ENCODE measurements at regions not wholly inside any gene's neighbourhood (a gene's known extent, or its start where the extent isn't known, plus 50 kb on each side); places are given as distances from the start of the nearest gene placed in this dataset.
A peak's percentile ranks its signal among the peaks of the same experiment; 100 is the strongest.

DNA sequence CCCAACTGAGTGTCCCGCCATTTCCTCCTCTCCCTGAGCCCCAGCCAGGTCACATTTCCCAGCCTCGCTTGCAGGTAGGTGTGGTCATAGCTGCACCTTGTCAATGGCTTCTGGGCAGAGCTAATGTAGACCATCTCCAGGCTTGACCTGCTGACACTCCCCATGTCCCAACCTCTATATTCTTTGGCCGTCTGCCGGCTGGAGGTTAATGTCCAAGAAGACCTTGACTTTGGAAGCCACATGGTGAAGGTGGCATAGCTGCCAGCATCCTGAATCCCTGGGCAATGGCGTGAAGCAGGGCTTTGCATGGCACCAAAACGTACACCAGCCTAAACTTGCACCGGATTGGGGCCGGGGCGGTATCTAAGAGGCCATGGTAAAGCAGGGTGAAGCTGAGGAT lies 88.3 kb downstream of the SPP2 start:
- DNase-seq, result no peak
- H3K4me1 ChIP-seq, result peaks cover 3 to 32% (median 11%) of the 10 kb centered on the region in 3 donors
- 89 to 94% methylated on average over 5 to 7 of the region's 9 CpGs for WGBS, 2 donors
- intact Hi-C loops (cut with DNase I), result loop anchor here (5.0 to 10.0 kb wide), 2 partner anchors 116 to 363 kb away; no protein-coding TSS in a partner anchor
- no peak overlapping the region for H3K4me3 ChIP-seq
- peaks cover 0 to 5% (median 0%) of the 10 kb centered on the region in 3 donors for H3K9me3 ChIP-seq
- peaks cover 0 to 20% (median 0%) of the 10 kb centered on the region in 4 donors for H3K27me3 ChIP-seq
- no peak overlapping the region for H3K27ac ChIP-seq
- H3K36me3 ChIP-seq, result no peaks in the 10 kb centered on the region
- TF ChIP-seq CTCF (IDR thresholded peaks at IDR 0.05), result no peak
- no peak for TF ChIP-seq POLR2A (IDR thresholded peaks at IDR 0.05)

- intact Hi-C loops (cut with DNase I), result loop anchor here (5.0 to 10.0 kb wide), 2 partner anchors 117 to 365 kb away; no protein-coding TSS in a partner anchor
- Histone ChIP-seq H3K36me3 (no peaks in the 10 kb centered on the region), H3K4me3 (no peak overlapping the region), H3K27me3 (peaks cover 0 to 22% (median 0%) of the 10 kb centered on the region in 4 donors), H3K4me1 (peaks cover 3 to 44% (median 11%) of the 10 kb centered on the region in 3 donors), H3K9me3 (peaks cover 0 to 5% (median 0%) of the 10 kb centered on the region in 3 donors), H3K27ac (peak overlapping the region in 2 of 4 donors; percentile 3 to 21)
- no peak for DNase-seq
- 42 to 53% methylated on average over 4 to 6 of the region's 6 CpGs for WGBS, 2 donors
- TF ChIP-seq CTCF (IDR thresholded peaks at IDR 0.05), result no peak
- no peak for TF ChIP-seq POLR2A (IDR thresholded peaks at IDR 0.05)
These were observed 87.0 kb downstream of the SPP2 start for GRCh38 chr2:234137400-234138014.

DNA sequence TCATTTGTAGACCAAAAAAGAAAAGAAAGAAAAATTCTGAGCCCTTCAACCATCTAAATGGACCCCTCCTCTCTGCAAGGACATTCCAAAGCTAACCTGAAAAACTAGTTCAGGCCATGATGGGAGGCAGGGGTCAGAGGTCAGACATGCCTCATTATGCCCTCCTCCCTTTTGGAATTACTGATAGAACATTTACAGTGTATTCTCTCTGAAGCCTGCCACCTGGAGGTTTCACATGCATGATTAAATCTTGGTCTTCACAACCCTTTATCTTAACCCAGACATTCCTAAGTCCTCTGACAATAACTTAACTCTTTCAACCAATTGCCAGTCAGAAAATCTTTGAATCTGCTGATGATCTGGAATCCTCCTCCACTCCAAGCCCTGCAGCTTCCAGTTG lies 86.0 kb downstream of the SPP2 start:
- TF ChIP-seq POLR2A (IDR thresholded peaks at IDR 0.05), result no peak
- TF ChIP-seq CTCF (IDR thresholded peaks at IDR 0.05), result peak in 1 of 6 experiments; percentile 7
- Histone ChIP-seq H3K36me3 (no peaks in the 10 kb centered on the region), H3K4me3 (no peak overlapping the region), H3K4me1 (peaks cover 3 to 46% (median 11%) of the 10 kb centered on the region in 3 donors), H3K9me3 (peaks cover 0 to 5% (median 0%) of the 10 kb centered on the region in 3 donors), H3K27me3 (peaks cover 0 to 22% (median 0%) of the 10 kb centered on the region in 4 donors), H3K27ac (peak overlapping the region in 2 of 4 donors; percentile 3 to 42)
- DNase-seq, result no peak
- intact Hi-C loops (cut with DNase I), result loop anchor here (5.0 to 10.0 kb wide), 2 partner anchors 118 to 366 kb away; no protein-coding TSS in a partner anchor

DNA sequence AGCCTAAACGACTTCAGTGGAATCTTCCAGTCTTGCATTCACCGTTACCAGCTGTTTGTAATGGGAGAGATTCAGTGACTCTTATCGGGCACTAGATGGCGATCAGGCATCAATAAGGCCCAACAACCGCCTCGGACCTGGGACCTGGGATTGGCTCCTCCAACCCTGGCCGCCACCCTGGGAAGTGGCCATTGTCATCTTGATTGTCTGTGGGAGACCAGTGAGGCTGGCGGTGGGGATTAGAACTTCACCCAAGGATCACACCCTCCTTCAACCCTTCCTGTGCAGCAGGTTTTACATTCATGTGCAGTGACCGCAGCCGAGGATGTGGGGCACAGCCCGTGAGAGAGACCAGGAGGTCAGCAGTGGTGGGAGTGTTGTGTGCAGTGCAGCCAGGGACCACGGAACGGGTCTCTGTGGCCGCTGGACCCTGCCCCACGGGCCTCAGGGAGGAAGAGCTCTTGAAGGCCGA lies 85.3 kb downstream of the SPP2 start:
- TF ChIP-seq POLR2A (IDR thresholded peaks at IDR 0.05) (no peak), CTCF (IDR thresholded peaks at IDR 0.05) (peak; percentile 69 to 89 (median 74))
- Histone ChIP-seq H3K9me3 (peaks cover 0 to 5% (median 0%) of the 10 kb centered on the region in 3 donors), H3K36me3 (no peaks in the 10 kb centered on the region), H3K4me1 (peaks cover 3 to 51% (median 11%) of the 10 kb centered on the region in 3 donors), H3K4me3 (no peak overlapping the region), H3K27ac (peak overlapping the region in 2 of 4 donors; percentile 42), H3K27me3 (peaks cover 0 to 22% (median 0%) of the 10 kb centered on the region in 4 donors)
- 13 to 22% methylated on average over 10 of the region's 16 CpGs for WGBS, 2 donors
- no peak for DNase-seq
- intact Hi-C loops (cut with DNase I), result loop anchor here (5.0 to 10.0 kb wide), 2 partner anchors 119 to 367 kb away; no protein-coding TSS in a partner anchor

GRCh38 chr2:234134496-234134895 lies 84.0 kb downstream of the SPP2 start:
- no peak for TF ChIP-seq CTCF (IDR thresholded peaks at IDR 0.05)
- no peak for TF ChIP-seq POLR2A (IDR thresholded peaks at IDR 0.05)
- intact Hi-C loops (cut with DNase I), result loop anchor here (10.0 kb wide), 1 partner anchor 120 kb away; no protein-coding TSS in a partner anchor
- H3K4me3 ChIP-seq, result no peak overlapping the region

More at GRCh38 chr2:234134496-234134895, 84.0 kb downstream of the SPP2 start:
- DNase-seq, result no peak
- Histone ChIP-seq H3K27ac (no peak overlapping the region), H3K36me3 (no peaks in the 10 kb centered on the region), H3K4me1 (peaks cover 3 to 54% (median 11%) of the 10 kb centered on the region in 3 donors), H3K27me3 (peaks cover 0 to 15% (median 0%) of the 10 kb centered on the region in 4 donors), H3K9me3 (peaks cover 0 to under 1% (median 0%) of the 10 kb centered on the region in 3 donors)
- WGBS, 2 donors, result 89 to 90% methylated on average over 5 to 6 of the region's 6 CpGs
